ENCODE measurements at regions not wholly inside any gene's neighbourhood (a gene's known extent, or its start where the extent isn't known, plus 50 kb on each side); places are given as distances from the start of the nearest gene placed in this dataset.

- Histone ChIP-seq H3K4me3 (no peak overlapping the region), H3K9me3 (replicated peaks) (no peaks in the 10 kb centered on the region), H3K36me3 (no peaks in the 10 kb centered on the region), H3K4me1 (no peaks in the 10 kb centered on the region), H3K27me3 (ENCODE audit: low read depth) (no peaks in the 10 kb centered on the region), H3K27ac (replicated peaks) (no peak overlapping the region)
- peak; percentile 61 for TF ChIP-seq CTCF (IDR thresholded peaks at IDR 0.05; ENCODE audit: borderline replicate concordance)
- no peak for DNase-seq
- intact Hi-C loops (cut with micrococcal nuclease), result no loop called here
These were observed 1333.1 kb downstream of the EFNB2 start for GRCh38 chr13:105202354-105202753.

- Histone ChIP-seq H3K36me3 (no peaks in the 10 kb centered on the region), H3K27ac (replicated peaks) (no peak overlapping the region), H3K4me1 (no peaks in the 10 kb centered on the region), H3K4me3 (no peak overlapping the region), H3K9me3 (replicated peaks) (no peaks in the 10 kb centered on the region), H3K27me3 (ENCODE audit: low read depth) (no peaks in the 10 kb centered on the region)
- intact Hi-C loops (cut with micrococcal nuclease), result no loop called here
- no peak for DNase-seq
- TF ChIP-seq CTCF (IDR thresholded peaks at IDR 0.05; ENCODE audit: borderline replicate concordance), result no peak
These were observed 1334.1 kb downstream of the EFNB2 start for GRCh38 chr13:105201351-105201750.

- intact Hi-C loops (cut with micrococcal nuclease), result no loop called here
- no peak for DNase-seq
- no peak for TF ChIP-seq CTCF (IDR thresholded peaks at IDR 0.05; ENCODE audit: borderline replicate concordance)
- Histone ChIP-seq H3K9me3 (replicated peaks) (no peaks in the 10 kb centered on the region), H3K27ac (replicated peaks) (no peak overlapping the region), H3K4me3 (no peak overlapping the region), H3K36me3 (no peaks in the 10 kb centered on the region), H3K4me1 (no peaks in the 10 kb centered on the region), H3K27me3 (ENCODE audit: low read depth) (no peaks in the 10 kb centered on the region)
These were observed 1335.3 kb downstream of the EFNB2 start for GRCh38 chr13:105200181-105200580.

- Histone ChIP-seq H3K4me1 (no peaks in the 10 kb centered on the region), H3K27me3 (ENCODE audit: low read depth) (no peaks in the 10 kb centered on the region), H3K27ac (replicated peaks) (no peak overlapping the region), H3K9me3 (replicated peaks) (no peaks in the 10 kb centered on the region), H3K36me3 (no peaks in the 10 kb centered on the region), H3K4me3 (no peak overlapping the region)
- no peak for TF ChIP-seq CTCF (IDR thresholded peaks at IDR 0.05; ENCODE audit: borderline replicate concordance)
- no peak for DNase-seq
- intact Hi-C loops (cut with micrococcal nuclease), result no loop called here
These were observed 1339.4 kb downstream of the EFNB2 start for GRCh38 chr13:105196052-105196451.

- DNase-seq, result no peak
- Histone ChIP-seq H3K9me3 (replicated peaks) (no peaks in the 10 kb centered on the region), H3K36me3 (no peaks in the 10 kb centered on the region), H3K27me3 (ENCODE audit: low read depth) (no peaks in the 10 kb centered on the region), H3K4me1 (no peaks in the 10 kb centered on the region), H3K4me3 (no peak overlapping the region), H3K27ac (replicated peaks) (no peak overlapping the region)
- intact Hi-C loops (cut with micrococcal nuclease), result no loop called here
- no peak for TF ChIP-seq CTCF (IDR thresholded peaks at IDR 0.05; ENCODE audit: borderline replicate concordance)
These were observed 1342.4 kb downstream of the EFNB2 start for GRCh38 chr13:105193026-105193425.

- H3K4me3 ChIP-seq, result no peak overlapping the region
- TF ChIP-seq CTCF (IDR thresholded peaks at IDR 0.05; ENCODE audit: borderline replicate concordance), result no peak
- H3K36me3 ChIP-seq, result no peaks in the 10 kb centered on the region
- DNase-seq, result no peak
- H3K9me3 ChIP-seq (replicated peaks), result no peaks in the 10 kb centered on the region
- no peaks in the 10 kb centered on the region for H3K27me3 ChIP-seq (ENCODE audit: low read depth)
- H3K27ac ChIP-seq (replicated peaks), result no peak overlapping the region
- H3K4me1 ChIP-seq, result no peaks in the 10 kb centered on the region
- intact Hi-C loops (cut with micrococcal nuclease), result no loop called here
These were observed 1351.3 kb downstream of the EFNB2 start for GRCh38 chr13:105184201-105184600.
